Endothelial cell of umbilical vein (primary cell): ENCODE measurements at regions not wholly inside any gene's neighbourhood (a gene's known extent, or its start where the extent isn't known, plus 50 kb on each side); places are given as distances from the start of the nearest gene placed in this dataset.

Experiments
- EZH2 ChIP-seq: IDR thresholded peaks from 2 replicates; pipeline ENCODE4 v1.6.1; 2012; ENCODE audit warnings: borderline replicate concordance, low read depth, mild to moderate bottlenecking, moderate library complexity, low read length, inconsistent platforms; ENCODE audit not compliant: severe bottlenecking
- JUN ChIP-seq: IDR thresholded peaks from 2 replicates; pipeline ENCODE4 v1.6.1; 2011; ENCODE audit warnings: borderline replicate concordance, low read depth; ENCODE audit not compliant: insufficient read length, insufficient read depth
- POLR2A ChIP-seq: IDR thresholded peaks from 2 replicates; pipeline ENCODE4 v1.6.1; 2012; ENCODE audit warnings: low read depth, mild to moderate bottlenecking, control low read depth, low read length
- POLR2AphosphoS5 ChIP-seq: IDR thresholded peaks from 2 replicates; pipeline ENCODE4 v1.6.1; 2012; ENCODE audit warnings: low read depth, mild to moderate bottlenecking, control low read depth, low read length, moderate library complexity; ENCODE audit not compliant: insufficient read depth
- TF ChIP-seq, protein P1 (sequence below), 2 donors: IDR thresholded peaks; 1 replicate in 1 of 2; 2 replicates in 1 of 2; pipeline ENCODE4 v1.5.1; 2011; ENCODE audit warnings: low read length in 2 of 2, mild to moderate bottlenecking in 2 of 2, moderate library complexity in 2 of 2, control low read depth in 1 of 2, inconsistent platforms in 1 of 2, low read depth in 1 of 2; ENCODE audit not compliant: insufficient read depth in 1 of 2; ENCODE audit errors: extremely low read depth in 1 of 2

GRCh38 chr7:52749880-52750279, 285.6 kb upstream of the POM121L12 start:
- TF ChIP-seq, protein P1, sequence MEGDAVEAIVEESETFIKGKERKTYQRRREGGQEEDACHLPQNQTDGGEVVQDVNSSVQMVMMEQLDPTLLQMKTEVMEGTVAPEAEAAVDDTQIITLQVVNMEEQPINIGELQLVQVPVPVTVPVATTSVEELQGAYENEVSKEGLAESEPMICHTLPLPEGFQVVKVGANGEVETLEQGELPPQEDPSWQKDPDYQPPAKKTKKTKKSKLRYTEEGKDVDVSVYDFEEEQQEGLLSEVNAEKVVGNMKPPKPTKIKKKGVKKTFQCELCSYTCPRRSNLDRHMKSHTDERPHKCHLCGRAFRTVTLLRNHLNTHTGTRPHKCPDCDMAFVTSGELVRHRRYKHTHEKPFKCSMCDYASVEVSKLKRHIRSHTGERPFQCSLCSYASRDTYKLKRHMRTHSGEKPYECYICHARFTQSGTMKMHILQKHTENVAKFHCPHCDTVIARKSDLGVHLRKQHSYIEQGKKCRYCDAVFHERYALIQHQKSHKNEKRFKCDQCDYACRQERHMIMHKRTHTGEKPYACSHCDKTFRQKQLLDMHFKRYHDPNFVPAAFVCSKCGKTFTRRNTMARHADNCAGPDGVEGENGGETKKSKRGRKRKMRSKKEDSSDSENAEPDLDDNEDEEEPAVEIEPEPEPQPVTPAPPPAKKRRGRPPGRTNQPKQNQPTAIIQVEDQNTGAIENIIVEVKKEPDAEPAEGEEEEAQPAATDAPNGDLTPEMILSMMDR (IDR thresholded peaks at IDR 0.05; ENCODE audit: extremely low read depth in 1 of 2, insufficient read depth in 1 of 2, low read depth in 1 of 2, low read length in 2 of 2), result no peak
- TF ChIP-seq POLR2AphosphoS5, result no peak
- TF ChIP-seq EZH2, result no peak
- no peak for TF ChIP-seq POLR2A
- no peak for TF ChIP-seq JUN
